Liver (tissue), 8 donors: ENCODE measurements at regions not wholly inside any gene's neighbourhood (a gene's known extent, or its start where the extent isn't known, plus 50 kb on each side); places are given as distances from the start of the nearest gene placed in this dataset.

ENCODE experiments used
- DNase-seq: peaks from one replicate; pipeline ENCODE4 v3.0.0-alpha.2; 2017; ENCODE audit warnings: low spot score
- H3K27ac ChIP-seq, 2 donors: one replicate each; pipeline ENCODE4 v1.7.0; 2013; ENCODE audit warnings: inconsistent platforms in 2 of 2, low read length in 2 of 2, control low read depth in 1 of 2, low read depth in 1 of 2, mild to moderate bottlenecking in 1 of 2
- H3K27me3 ChIP-seq, 4 donors: one replicate each; pipeline versions ENCODE4 v1.6.1 to v1.7.0; 2013; ENCODE audit warnings: low read length in 3 of 4, inconsistent platforms in 1 of 4, mild to moderate bottlenecking in 1 of 4, moderate library complexity in 1 of 4; ENCODE audit not compliant: control insufficient read depth in 4 of 4, insufficient read depth in 4 of 4
- H3K36me3 ChIP-seq, 4 donors: one replicate each; pipeline versions ENCODE4 v1.6.1 to v1.7.0; 2013; ENCODE audit warnings: low read length in 3 of 4, mild to moderate bottlenecking in 3 of 4, low read depth in 1 of 4, moderate library complexity in 1 of 4; ENCODE audit not compliant: control insufficient read depth in 4 of 4, insufficient read depth in 3 of 4
- H3K4me1 ChIP-seq, 4 donors: one replicate each; pipeline versions ENCODE4 v1.6.1 to v1.7.0; 2013; ENCODE audit warnings: low read length in 3 of 4, mild to moderate bottlenecking in 3 of 4, moderate library complexity in 1 of 4; ENCODE audit not compliant: control insufficient read depth in 4 of 4, insufficient read depth in 4 of 4
- H3K4me3 ChIP-seq, 3 donors: one replicate each; pipeline versions ENCODE4 v1.6.1 to v1.7.0; 2013; ENCODE audit warnings: low read length in 3 of 3, control low read depth in 1 of 3, low read depth in 1 of 3, mild to moderate bottlenecking in 1 of 3
- H3K9ac ChIP-seq, 2 donors: one replicate each; pipeline ENCODE4 v1.7.0; 2013; ENCODE audit warnings: low read length in 2 of 2, mild to moderate bottlenecking in 2 of 2, moderate library complexity in 2 of 2, control low read depth in 1 of 2, low read depth in 1 of 2
- H3K9me3 ChIP-seq, 4 donors: one replicate each; pipeline versions ENCODE4 v1.6.1 to v1.7.0; 2013; ENCODE audit warnings: low read length in 3 of 4; ENCODE audit not compliant: control insufficient read depth in 4 of 4
- ATF3 ChIP-seq: IDR thresholded peaks from 2 replicates; pipeline ENCODE4 v1.6.1; 2016; ENCODE audit warnings: antibody characterized with exemption
- CTCF ChIP-seq: fragments of 150-350 bp; IDR thresholded peaks from 2 replicates; pipeline ENCODE4 v1.5.1; 2017; ENCODE audit warnings: improper control_type of control experiment, low read depth, low read length; ENCODE audit not compliant: missing input control
- EGR1 ChIP-seq, 2 donors: IDR thresholded peaks; 2 replicates each; pipeline ENCODE4 v1.6.1; 2016 to 2018; ENCODE audit warnings: antibody characterized with exemption in 2 of 2, low read depth in 2 of 2
- FOXA1 ChIP-seq: IDR thresholded peaks from 2 replicates; pipeline ENCODE4 v1.6.1; 2016; ENCODE audit warnings: antibody characterized with exemption
- FOXA2 ChIP-seq: IDR thresholded peaks from 2 replicates; pipeline ENCODE4 v1.6.1; 2016; ENCODE audit warnings: antibody characterized with exemption
- GABPA ChIP-seq, 2 donors: IDR thresholded peaks in 1 of 2; conservative IDR thresholded peaks in 1 of 2; 2 replicates each; pipeline ENCODE4 v1.6.1; 2016; ENCODE audit warnings: antibody characterized with exemption in 2 of 2, mild to moderate bottlenecking in 1 of 2, moderate library complexity in 1 of 2
- HNF4A ChIP-seq, 2 donors: conservative IDR thresholded peaks; 2 replicates each; pipeline ENCODE4 v1.6.1; 2016; ENCODE audit warnings: antibody characterized with exemption in 2 of 2, mild to moderate bottlenecking in 2 of 2
- HNF4G ChIP-seq: IDR thresholded peaks from 2 replicates; pipeline ENCODE4 v1.6.1; 2016; ENCODE audit warnings: antibody characterized with exemption
- JUND ChIP-seq, 2 donors: IDR thresholded peaks; 2 replicates each; pipeline ENCODE4 v1.6.1; 2016; ENCODE audit warnings: antibody characterized with exemption in 2 of 2
- MAX ChIP-seq: IDR thresholded peaks from 2 replicates; pipeline ENCODE4 v1.6.1; 2016; ENCODE audit warnings: antibody characterized with exemption
- NR2F2 ChIP-seq: IDR thresholded peaks from 2 replicates; pipeline ENCODE4 v1.6.1; 2016; ENCODE audit warnings: antibody characterized with exemption
- RAD21 ChIP-seq, 2 donors: IDR thresholded peaks; 2 replicates each; pipeline ENCODE4 v1.6.1; 2016; ENCODE audit warnings: antibody characterized with exemption in 2 of 2, mild to moderate bottlenecking in 2 of 2
- REST ChIP-seq: IDR thresholded peaks from 2 replicates; pipeline ENCODE4 v1.6.1; 2016; ENCODE audit warnings: antibody characterized with exemption, mild to moderate bottlenecking
- RXRA ChIP-seq, 2 donors: IDR thresholded peaks; 2 replicates each; pipeline ENCODE4 v1.6.1; 2017 to 2018; ENCODE audit warnings: antibody characterized with exemption in 2 of 2, mild to moderate bottlenecking in 1 of 2
- SP1 ChIP-seq: IDR thresholded peaks from 2 replicates; pipeline ENCODE4 v1.6.1; 2018; ENCODE audit warnings: antibody characterized with exemption, mild to moderate bottlenecking
- TAF1 ChIP-seq: conservative IDR thresholded peaks from 2 replicates; pipeline ENCODE4 v1.6.1; 2016; ENCODE audit warnings: antibody characterized with exemption, mild to moderate bottlenecking
- YY1 ChIP-seq: IDR thresholded peaks from 2 replicates; pipeline ENCODE4 v1.6.1; 2016; ENCODE audit warnings: antibody characterized with exemption, mild to moderate bottlenecking
- ZBTB33 ChIP-seq: IDR thresholded peaks from 2 replicates; pipeline ENCODE4 v1.6.1; 2016; ENCODE audit warnings: antibody characterized with exemption
- WGBS: extraction: QIAGEN DNeasy Blood & Tissue Kit; methylation state at CpG from one replicate; pipeline ENCODE4 v1.1.7; 2013; 5-methylcytosine and 5-hydroxymethylcytosine counted together
- donor health status: healthy.
- donor health status: healthy.
- donor health status: healthy.
- donor health status: healthy.
- donor health status: healthy.

GRCh38 chr5:4643190-4643589, 496.9 kb upstream of the ADAMTS16 start:
- no peak overlapping the region for H3K9ac ChIP-seq
- H3K9me3 ChIP-seq, result no peaks in the 10 kb centered on the region
- H3K36me3 ChIP-seq, result no peaks in the 10 kb centered on the region
- no peaks in the 10 kb centered on the region for H3K27me3 ChIP-seq
- H3K4me3 ChIP-seq, result no peak overlapping the region
- TF ChIP-seq JUND (IDR thresholded peaks at IDR 0.05) (no peak), EGR1 (IDR thresholded peaks at IDR 0.05; ENCODE audit: low read depth in 2 of 2) (no peak), GABPA (IDR thresholded peaks at IDR 0.05 in 1 of 2, conservative IDR thresholded peaks at IDR 0.05 in 1 of 2) (no peak), ATF3 (no peak)
- WGBS, result 91% methylated on average over 2 of the region's 2 CpGs
- no peak overlapping the region for H3K27ac ChIP-seq
- DNase-seq, result no peak
- no peaks in the 10 kb centered on the region for H3K4me1 ChIP-seq

- Histone ChIP-seq H3K9ac (no peak overlapping the region), H3K4me3 (no peak overlapping the region), H3K27me3 (peaks cover 0 to 3% (median 0%) of the 10 kb centered on the region in 4 donors), H3K9me3 (no peaks in the 10 kb centered on the region), H3K36me3 (no peaks in the 10 kb centered on the region), H3K27ac (no peak overlapping the region), H3K4me1 (no peaks in the 10 kb centered on the region)
- TF ChIP-seq SP1 (no peak), YY1 (no peak), REST (no peak), MAX (no peak), FOXA1 (no peak), FOXA2 (no peak), ATF3 (no peak), JUND (IDR thresholded peaks at IDR 0.05) (no peak), CTCF (no peak), EGR1 (IDR thresholded peaks at IDR 0.05; ENCODE audit: low read depth in 2 of 2) (no peak), RAD21 (IDR thresholded peaks at IDR 0.05) (no peak), HNF4A (conservative IDR thresholded peaks at IDR 0.05) (no peak), ZBTB33 (no peak), NR2F2 (no peak), TAF1 (no peak), GABPA (IDR thresholded peaks at IDR 0.05 in 1 of 2, conservative IDR thresholded peaks at IDR 0.05 in 1 of 2) (no peak), HNF4G (no peak), RXRA (IDR thresholded peaks at IDR 0.05) (no peak)
- no peak for DNase-seq
- 95% methylated on average over 17 of the region's 17 CpGs for WGBS
These were observed 496.2 kb upstream of the ADAMTS16 start for GRCh38 chr5:4643960-4644359.
